Panc1 (cell line): ENCODE measurements at regions not wholly inside any gene's neighbourhood (a gene's known extent, or its start where the extent isn't known, plus 50 kb on each side); places are given as distances from the start of the nearest gene placed in this dataset.

Experiments used
- ATAC-seq: fragments of 200-7000 bp; cut with Tn5 transposase; 2 replicates; pipeline ENCODE4 v1.9.1; 2020; ENCODE audit warnings: mild to moderate bottlenecking, moderate library complexity
- BruUV-seq: library from RNA; stranded (reverse); fragments of 400-500 nt; replicated peaks from 2 replicates; lab custom pipeline; 2021; lab: Mats Ljungman, UMichigan
- CTCF ChIA-PET: fragments of 300-600 bp; sonication (Branson Sonifier 250); formaldehyde crosslinking; loops from one replicate; lab custom pipeline; 2022; ENCODE audit warnings: antibody characterized with exemption; lab: Charles Lee
- POLR2A ChIA-PET: fragments of 300-600 bp; sonication (Branson Sonifier 250); formaldehyde crosslinking; loops from one replicate; lab custom pipeline; 2022; ENCODE audit warnings: antibody characterized with exemption; lab: Charles Lee
- DNase-seq: peaks from one replicate; pipeline ENCODE4 v3.0.0-alpha.2; 2010; ENCODE audit warnings: low read depth, low spot score
- H3K27ac ChIP-seq: 2 replicates; pipeline ENCODE4 v1.5.1; 2011; ENCODE audit warnings: mild to moderate bottlenecking, low read length, inconsistent platforms
- H3K27me3 ChIP-seq: fragments of 200-500 bp; sonication (Bioruptor generic); 2 replicates; pipeline ENCODE4 v1.6.0; 2014; ENCODE audit warnings: low read length, inconsistent platforms; ENCODE audit not compliant: control insufficient read depth, insufficient read depth
- H3K36me3 ChIP-seq: fragments of 200-500 bp; sonication (Bioruptor generic); 2 replicates; pipeline ENCODE4 v1.5.1; 2014; ENCODE audit warnings: inconsistent platforms, mild to moderate bottlenecking, low read length, moderate library complexity; ENCODE audit not compliant: control insufficient read depth, insufficient read depth
- H3K4me1 ChIP-seq: 2 replicates; pipeline ENCODE4 v1.5.1; 2011; ENCODE audit warnings: inconsistent platforms, mild to moderate bottlenecking, low read length, moderate library complexity; ENCODE audit not compliant: control insufficient read depth, insufficient read depth
- H3K4me3 ChIP-seq, 2 experiments: 2 replicates each; pipeline ENCODE4 v1.5.1; 2011 to 2012; ENCODE audit warnings: low read depth in 2 of 2, low read length in 2 of 2, mild to moderate bottlenecking in 2 of 2, inconsistent platforms in 1 of 2, moderate library complexity in 1 of 2
- H3K9me3 ChIP-seq: fragments of 200-500 bp; sonication (Bioruptor generic); 2 replicates; pipeline ENCODE4 v1.5.1; 2014; ENCODE audit warnings: low read depth, mild to moderate bottlenecking, inconsistent platforms, low read length, moderate library complexity; ENCODE audit not compliant: control insufficient read depth, insufficient read depth
- POLR2AphosphoS5 ChIP-seq: IDR thresholded peaks from 2 replicates; pipeline ENCODE4 v1.6.1; 2012; ENCODE audit warnings: mild to moderate bottlenecking, low read depth, low read length, moderate library complexity
- REST ChIP-seq, 2 experiments: IDR thresholded peaks; 2 replicates each; pipeline ENCODE4 v1.6.1; 2011 to 2012; ENCODE audit warnings: low read depth in 2 of 2, control low read depth in 1 of 2, low read length in 1 of 2, mild to moderate bottlenecking in 1 of 2, moderate library complexity in 1 of 2; ENCODE audit not compliant: insufficient read depth in 1 of 2
- SIN3A ChIP-seq: IDR thresholded peaks from 2 replicates; pipeline ENCODE4 v1.6.1; 2012; ENCODE audit warnings: low read depth, mild to moderate bottlenecking, low read length, moderate library complexity, borderline replicate concordance; ENCODE audit not compliant: insufficient read depth
- TCF7L2 ChIP-seq: IDR thresholded peaks from 2 replicates; pipeline ENCODE4 v1.6.1; 2011; ENCODE audit warnings: mild to moderate bottlenecking, low read depth, low read length, inconsistent platforms
- in situ Hi-C: cut with HindIII; loops from 2 replicates; pipeline ENCODE4 v1.10.0; 2016; ENCODE audit warnings: low sequenced_read_pairs, low pct_unique_long_range_greater_than_20kb
- intact Hi-C: fragments of 100-400 bp; cut with micrococcal nuclease; formaldehyde crosslinking; loops from one replicate; pipeline ENCODE4 v1.10.0; 2022; ENCODE audit not compliant: unreplicated experiment
- TF ChIP-seq, protein P1 (sequence below): fragments of 450-650 bp; IDR thresholded peaks from 2 replicates; pipeline ENCODE4 v1.5.1; 2017; ENCODE audit warnings: mild to moderate bottlenecking

DNA sequence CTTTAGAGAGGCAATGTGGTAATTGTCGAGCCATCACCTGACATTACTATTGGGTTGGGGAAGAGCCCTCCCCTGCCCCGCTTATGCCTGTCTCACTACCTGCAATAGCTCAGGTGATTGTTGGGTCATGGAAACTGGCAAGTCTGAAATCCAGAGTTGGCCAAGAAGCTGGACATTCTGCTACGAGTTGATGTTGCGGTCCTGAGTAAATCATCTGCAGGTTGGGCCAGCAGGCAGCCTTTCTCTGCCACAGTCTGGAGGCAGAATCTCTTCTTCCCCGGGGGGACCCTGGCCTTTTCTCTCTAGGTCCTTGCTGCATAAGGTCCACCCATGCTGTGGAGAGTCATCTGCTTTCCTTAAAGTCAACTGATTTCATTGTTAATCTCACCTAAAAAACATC is 142.4 kb downstream of the THBS2 start:
- Histone ChIP-seq H3K4me3 (no peak overlapping the region), H3K27me3 (no peaks in the 10 kb centered on the region), H3K36me3 (no peaks in the 10 kb centered on the region), H3K4me1 (no peaks in the 10 kb centered on the region), H3K9me3 (no peaks in the 10 kb centered on the region), H3K27ac (no peak overlapping the region)
- intact Hi-C loops: no loop called here
- TF ChIP-seq POLR2AphosphoS5 (no peak), REST (IDR thresholded peaks at IDR 0.05; ENCODE audit: insufficient read depth in 1 of 2, low read depth in 2 of 2, low read length in 1 of 2) (no peak), SIN3A (no peak)
- ATAC-seq (no peak), DNase-seq (no peak)
- CTCF ChIA-PET: no interaction called here
- POLR2A ChIA-PET: no interaction called here
- BruUV-seq: no TSS peak
- in situ Hi-C loops: no loop called here

DNA sequence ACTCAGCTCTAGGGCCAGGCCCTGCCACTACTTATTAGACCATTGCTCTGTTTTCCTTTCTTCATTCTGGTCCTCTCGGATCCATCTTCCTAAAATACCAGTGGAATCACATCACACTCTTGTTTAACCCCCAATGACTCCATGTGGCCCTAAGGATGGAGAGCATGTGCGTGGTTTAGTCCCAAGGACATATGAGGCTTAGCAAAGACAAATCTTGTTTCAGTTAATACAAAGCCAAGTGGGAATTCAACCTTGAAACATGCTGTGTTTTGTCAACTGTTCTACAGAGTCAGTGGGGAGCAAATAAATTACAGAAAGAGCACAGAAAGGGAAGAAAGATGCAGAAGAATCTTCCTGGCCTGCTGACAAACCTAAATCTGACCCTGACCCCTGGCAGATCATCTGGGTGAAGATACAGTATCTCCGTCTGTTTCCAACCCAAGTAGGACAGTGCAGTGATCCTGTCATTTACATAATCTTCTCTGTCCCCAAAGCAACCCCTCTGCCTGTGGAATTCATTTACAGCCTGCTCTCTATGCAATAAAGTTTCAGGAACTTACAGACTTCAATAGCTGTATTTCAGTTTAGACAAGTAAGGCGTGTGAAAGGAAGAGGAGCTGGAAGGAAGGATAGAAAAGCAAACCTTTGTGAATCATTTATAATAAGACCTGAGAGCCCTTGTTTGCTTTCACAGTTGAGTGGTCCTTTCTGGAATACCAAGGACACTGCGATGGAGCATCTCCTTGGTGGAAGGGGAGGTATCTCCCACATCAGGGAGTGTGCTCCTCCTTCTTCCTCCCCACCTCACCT is 144.0 kb downstream of the THBS2 start:
- Histone ChIP-seq H3K27me3 (no peaks in the 10 kb centered on the region), H3K4me1 (no peaks in the 10 kb centered on the region), H3K9me3 (no peaks in the 10 kb centered on the region), H3K36me3 (no peaks in the 10 kb centered on the region), H3K27ac (no peak overlapping the region), H3K4me3 (no peak overlapping the region)
- ChIA-PET CTCF (no interaction called here), POLR2A (no interaction called here)
- intact Hi-C loops: no loop called here
- TF ChIP-seq, protein P1, sequence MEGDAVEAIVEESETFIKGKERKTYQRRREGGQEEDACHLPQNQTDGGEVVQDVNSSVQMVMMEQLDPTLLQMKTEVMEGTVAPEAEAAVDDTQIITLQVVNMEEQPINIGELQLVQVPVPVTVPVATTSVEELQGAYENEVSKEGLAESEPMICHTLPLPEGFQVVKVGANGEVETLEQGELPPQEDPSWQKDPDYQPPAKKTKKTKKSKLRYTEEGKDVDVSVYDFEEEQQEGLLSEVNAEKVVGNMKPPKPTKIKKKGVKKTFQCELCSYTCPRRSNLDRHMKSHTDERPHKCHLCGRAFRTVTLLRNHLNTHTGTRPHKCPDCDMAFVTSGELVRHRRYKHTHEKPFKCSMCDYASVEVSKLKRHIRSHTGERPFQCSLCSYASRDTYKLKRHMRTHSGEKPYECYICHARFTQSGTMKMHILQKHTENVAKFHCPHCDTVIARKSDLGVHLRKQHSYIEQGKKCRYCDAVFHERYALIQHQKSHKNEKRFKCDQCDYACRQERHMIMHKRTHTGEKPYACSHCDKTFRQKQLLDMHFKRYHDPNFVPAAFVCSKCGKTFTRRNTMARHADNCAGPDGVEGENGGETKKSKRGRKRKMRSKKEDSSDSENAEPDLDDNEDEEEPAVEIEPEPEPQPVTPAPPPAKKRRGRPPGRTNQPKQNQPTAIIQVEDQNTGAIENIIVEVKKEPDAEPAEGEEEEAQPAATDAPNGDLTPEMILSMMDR: no peak
- TF ChIP-seq TCF7L2 (no peak), POLR2AphosphoS5 (no peak), REST (IDR thresholded peaks at IDR 0.05; ENCODE audit: insufficient read depth in 1 of 2, low read depth in 2 of 2, low read length in 1 of 2) (no peak), SIN3A (no peak)
- no TSS peak for BruUV-seq
- in situ Hi-C loops: no loop called here
- DNase-seq (no peak), ATAC-seq (no peak)
